ENCODE measurements at regions not wholly inside any gene's neighbourhood (a gene's known extent, or its start where the extent isn't known, plus 50 kb on each side); places are given as distances from the start of the nearest gene placed in this dataset.

DNA sequence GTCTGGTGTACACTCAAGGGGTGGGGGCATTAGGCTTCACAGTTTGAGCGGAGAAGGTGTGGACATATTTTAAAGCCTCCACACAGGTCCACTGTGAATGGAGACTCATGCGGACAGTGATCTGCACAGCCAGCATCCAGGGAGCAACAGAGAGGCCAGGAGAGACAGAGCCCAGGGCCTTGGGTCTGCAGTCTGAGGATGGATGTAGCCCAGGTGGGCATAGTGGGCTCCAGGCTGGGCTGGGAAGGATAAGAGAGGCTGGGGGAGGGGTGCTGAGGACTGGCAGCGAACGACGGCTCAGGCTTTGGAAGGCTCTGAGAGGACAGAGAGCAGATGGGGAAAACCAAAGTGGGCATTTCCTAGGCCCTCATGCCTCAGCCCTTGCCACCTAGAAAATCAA lies 128.8 kb downstream of the PAPOLA start:
- TF ChIP-seq CTCF (conservative IDR thresholded peaks at IDR 0.05; ENCODE audit: low read length) (no peak), EZH2phosphoT487 (IDR thresholded peaks at IDR 0.05; ENCODE audit: borderline replicate concordance) (no peak)
